ENCODE measurements at regions not wholly inside any gene's neighbourhood (a gene's known extent, or its start where the extent isn't known, plus 50 kb on each side); places are given as distances from the start of the nearest gene placed in this dataset.
"Not testable (repeated sequence)": the region's sequence is repeated elsewhere in the genome, so short reads cannot be mapped to it uniquely, and the experiment has no call there.

DNA sequence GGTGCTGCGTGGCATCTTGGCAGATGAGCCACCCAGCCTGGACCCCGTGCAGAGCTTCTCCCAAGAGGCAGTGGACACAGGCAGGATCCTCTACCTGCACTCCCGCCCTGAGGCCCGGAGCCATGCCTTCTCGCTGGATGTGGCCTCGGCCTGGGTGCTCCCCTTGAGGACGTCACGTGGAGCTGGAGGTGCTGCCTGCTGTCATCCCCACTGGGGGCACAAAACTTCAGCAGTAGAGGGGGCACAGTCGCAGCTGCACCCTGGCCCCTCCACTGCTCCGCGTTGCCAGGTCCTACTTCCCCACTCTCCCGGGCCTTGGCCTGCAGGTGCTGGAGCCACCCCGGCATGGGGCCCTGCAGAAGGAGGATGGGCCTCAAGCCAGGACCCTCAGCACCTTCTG, 182.0 kb upstream of the AKAP13 start:
- TF ChIP-seq, protein P1, sequence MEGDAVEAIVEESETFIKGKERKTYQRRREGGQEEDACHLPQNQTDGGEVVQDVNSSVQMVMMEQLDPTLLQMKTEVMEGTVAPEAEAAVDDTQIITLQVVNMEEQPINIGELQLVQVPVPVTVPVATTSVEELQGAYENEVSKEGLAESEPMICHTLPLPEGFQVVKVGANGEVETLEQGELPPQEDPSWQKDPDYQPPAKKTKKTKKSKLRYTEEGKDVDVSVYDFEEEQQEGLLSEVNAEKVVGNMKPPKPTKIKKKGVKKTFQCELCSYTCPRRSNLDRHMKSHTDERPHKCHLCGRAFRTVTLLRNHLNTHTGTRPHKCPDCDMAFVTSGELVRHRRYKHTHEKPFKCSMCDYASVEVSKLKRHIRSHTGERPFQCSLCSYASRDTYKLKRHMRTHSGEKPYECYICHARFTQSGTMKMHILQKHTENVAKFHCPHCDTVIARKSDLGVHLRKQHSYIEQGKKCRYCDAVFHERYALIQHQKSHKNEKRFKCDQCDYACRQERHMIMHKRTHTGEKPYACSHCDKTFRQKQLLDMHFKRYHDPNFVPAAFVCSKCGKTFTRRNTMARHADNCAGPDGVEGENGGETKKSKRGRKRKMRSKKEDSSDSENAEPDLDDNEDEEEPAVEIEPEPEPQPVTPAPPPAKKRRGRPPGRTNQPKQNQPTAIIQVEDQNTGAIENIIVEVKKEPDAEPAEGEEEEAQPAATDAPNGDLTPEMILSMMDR (IDR thresholded peaks at IDR 0.05; ENCODE audit: low read depth, low read length, missing input control) = not testable (repeated sequence)
- TF ChIP-seq JUND (IDR thresholded peaks at IDR 0.05) = not testable (repeated sequence)
